Neural cell (in vitro differentiated cells): ENCODE measurements at regions not wholly inside any gene's neighbourhood (a gene's known extent, or its start where the extent isn't known, plus 50 kb on each side); places are given as distances from the start of the nearest gene placed in this dataset.

Source experiments
- CTCF ChIP-seq: fragments of 450-650 bp; IDR thresholded peaks from 2 replicates; pipeline ENCODE4 v1.5.1; 2014; ENCODE audit warnings: antibody characterized with exemption, mild to moderate bottlenecking, moderate library complexity; ENCODE audit not compliant: poor library complexity, severe bottlenecking
- EZH2 ChIP-seq: fragments of 200-600, 300-800 bp; shearing (Covaris generic), sonication (generic); IDR thresholded peaks from 2 replicates; pipeline ENCODE4 v1.6.1; 2014; ENCODE audit warnings: antibody characterized with exemption, low read length, borderline replicate concordance, mild to moderate bottlenecking; ENCODE audit not compliant: insufficient read depth, poor library complexity, severe bottlenecking
- POLR2AphosphoS5 ChIP-seq: IDR thresholded peaks from 2 replicates; pipeline ENCODE4 v1.6.1; 2012
- REST ChIP-seq: IDR thresholded peaks from 2 replicates; pipeline ENCODE4 v1.6.1; 2012; ENCODE audit warnings: borderline replicate concordance

DNA sequence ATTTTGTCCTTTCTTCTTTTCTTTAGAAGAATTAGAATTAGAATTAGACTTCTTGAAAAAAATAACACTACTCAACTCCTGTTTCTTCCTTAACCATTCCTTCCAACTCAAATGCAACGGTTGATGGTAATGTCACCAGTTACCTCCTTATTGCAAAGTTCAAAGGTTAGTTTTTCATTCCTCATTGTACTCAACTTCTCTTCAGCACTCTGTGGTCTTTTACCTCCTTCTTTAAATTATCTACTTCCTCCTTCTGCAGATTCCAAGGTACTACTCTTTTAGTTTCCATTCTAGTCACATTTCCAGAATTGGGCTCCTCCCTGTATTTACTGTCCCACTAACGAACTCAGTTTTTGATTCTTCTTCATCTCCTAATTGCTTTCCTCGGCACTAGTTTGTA is 700.7 kb downstream of the SATB2 start:
- TF ChIP-seq CTCF: no peak
- no peak for TF ChIP-seq EZH2
- TF ChIP-seq REST: no peak
- no peak for TF ChIP-seq POLR2AphosphoS5
